ENCODE measurements at regions not wholly inside any gene's neighbourhood (a gene's known extent, or its start where the extent isn't known, plus 50 kb on each side); places are given as distances from the start of the nearest gene placed in this dataset.

DNA sequence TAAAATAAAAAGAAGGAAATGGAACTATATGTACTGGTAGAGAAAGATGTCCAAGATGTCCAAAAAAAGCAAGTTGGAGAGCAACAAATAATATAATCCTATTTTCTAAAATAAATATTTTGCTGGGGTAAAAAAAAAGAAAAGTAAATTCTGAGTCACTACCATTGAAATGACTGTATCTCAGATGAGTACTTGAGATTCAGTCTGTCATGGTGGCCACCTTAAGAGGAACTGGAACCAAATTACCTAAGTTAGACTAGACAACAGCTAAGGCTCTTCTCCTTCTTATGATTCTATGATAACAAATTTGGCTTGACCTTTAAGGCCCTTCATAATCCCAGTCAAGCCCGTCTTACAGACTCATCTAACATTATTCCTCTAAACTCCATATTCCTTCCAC, 270.6 kb upstream of the HES1 start:
- TF ChIP-seq POLR2A (IDR thresholded peaks at IDR 0.05; ENCODE audit: low read depth), result no peak
- no peak for TF ChIP-seq EP300 (IDR thresholded peaks at IDR 0.05)
